ENCODE measurements at regions not wholly inside any gene's neighbourhood (a gene's known extent, or its start where the extent isn't known, plus 50 kb on each side); places are given as distances from the start of the nearest gene placed in this dataset.
A peak's percentile ranks its signal among the peaks of the same experiment; 100 is the strongest.

DNA sequence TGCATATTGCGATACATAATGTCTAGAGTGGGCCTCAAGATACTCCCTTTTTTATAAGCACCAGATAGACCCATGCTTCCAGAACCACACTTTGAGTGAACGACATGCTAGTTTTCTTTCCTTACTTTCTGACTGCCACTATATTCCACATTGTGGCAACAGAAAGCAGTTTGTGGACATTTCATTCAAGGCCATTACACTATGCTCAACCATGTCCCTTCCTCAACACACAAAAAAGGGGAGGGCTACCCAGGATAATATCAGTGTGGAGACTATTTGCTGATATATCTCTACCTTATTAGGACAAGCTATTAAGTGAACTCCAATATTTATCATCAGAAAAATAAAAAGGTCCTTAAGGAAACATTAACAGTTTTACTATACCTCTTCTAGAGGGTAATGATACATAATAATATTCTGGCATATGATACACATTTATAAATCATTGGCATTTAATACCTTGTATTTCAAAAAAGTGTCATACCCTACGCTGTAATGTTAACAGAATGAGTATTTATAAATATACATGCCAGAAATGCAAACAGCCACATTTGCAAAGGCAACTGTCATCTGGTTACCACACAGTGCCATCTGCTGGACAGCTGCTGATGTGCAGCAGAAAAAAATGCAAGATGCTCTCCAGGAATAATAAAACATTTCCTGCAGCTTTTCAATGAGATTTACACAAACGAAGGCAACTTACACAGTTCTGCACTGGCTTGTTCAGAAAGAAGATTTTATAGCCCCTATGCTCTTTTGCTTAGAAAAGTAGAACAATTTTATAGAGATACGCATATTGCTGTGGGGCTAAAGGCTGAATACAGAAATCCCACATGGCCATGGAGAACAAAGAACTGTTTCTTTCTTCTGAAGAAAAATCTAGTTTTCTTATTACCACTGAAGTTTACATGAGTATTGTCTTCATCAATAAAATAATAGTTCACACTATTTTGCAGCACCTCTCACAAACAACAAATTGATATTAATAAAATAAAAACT, 182.2 kb upstream of the GRIP1 start:
- peak; percentile 65 for DNase-seq (ENCODE audit: low spot score)
- ChIA-PET CTCF (interaction anchor here (0.6 to 2.2 kb wide), 9 partner anchors 10 to 592 kb away, joined by 3 to 10 read pairs (median 4); no protein-coding TSS in a partner anchor), POLR2A (no interaction called here)
- Mint-ChIP-seq H3K4me1 (peaks cover 11% of the 10 kb centered on the region), H3K27me3 (ENCODE audit: low read depth) (no peaks in the 10 kb centered on the region), H3K4me3 (no peak overlapping the region), H3K36me3 (no peaks in the 10 kb centered on the region), H3K9me3 (no peaks in the 10 kb centered on the region), H3K27ac (no peak overlapping the region)
- TF ChIP-seq, protein P1, sequence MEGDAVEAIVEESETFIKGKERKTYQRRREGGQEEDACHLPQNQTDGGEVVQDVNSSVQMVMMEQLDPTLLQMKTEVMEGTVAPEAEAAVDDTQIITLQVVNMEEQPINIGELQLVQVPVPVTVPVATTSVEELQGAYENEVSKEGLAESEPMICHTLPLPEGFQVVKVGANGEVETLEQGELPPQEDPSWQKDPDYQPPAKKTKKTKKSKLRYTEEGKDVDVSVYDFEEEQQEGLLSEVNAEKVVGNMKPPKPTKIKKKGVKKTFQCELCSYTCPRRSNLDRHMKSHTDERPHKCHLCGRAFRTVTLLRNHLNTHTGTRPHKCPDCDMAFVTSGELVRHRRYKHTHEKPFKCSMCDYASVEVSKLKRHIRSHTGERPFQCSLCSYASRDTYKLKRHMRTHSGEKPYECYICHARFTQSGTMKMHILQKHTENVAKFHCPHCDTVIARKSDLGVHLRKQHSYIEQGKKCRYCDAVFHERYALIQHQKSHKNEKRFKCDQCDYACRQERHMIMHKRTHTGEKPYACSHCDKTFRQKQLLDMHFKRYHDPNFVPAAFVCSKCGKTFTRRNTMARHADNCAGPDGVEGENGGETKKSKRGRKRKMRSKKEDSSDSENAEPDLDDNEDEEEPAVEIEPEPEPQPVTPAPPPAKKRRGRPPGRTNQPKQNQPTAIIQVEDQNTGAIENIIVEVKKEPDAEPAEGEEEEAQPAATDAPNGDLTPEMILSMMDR (IDR thresholded peaks at IDR 0.05), result peak; percentile 80
- no peak for TF ChIP-seq CREB1 (CRISPR knock-in tag; IDR thresholded peaks at IDR 0.05)
- no peak for ATAC-seq

DNA sequence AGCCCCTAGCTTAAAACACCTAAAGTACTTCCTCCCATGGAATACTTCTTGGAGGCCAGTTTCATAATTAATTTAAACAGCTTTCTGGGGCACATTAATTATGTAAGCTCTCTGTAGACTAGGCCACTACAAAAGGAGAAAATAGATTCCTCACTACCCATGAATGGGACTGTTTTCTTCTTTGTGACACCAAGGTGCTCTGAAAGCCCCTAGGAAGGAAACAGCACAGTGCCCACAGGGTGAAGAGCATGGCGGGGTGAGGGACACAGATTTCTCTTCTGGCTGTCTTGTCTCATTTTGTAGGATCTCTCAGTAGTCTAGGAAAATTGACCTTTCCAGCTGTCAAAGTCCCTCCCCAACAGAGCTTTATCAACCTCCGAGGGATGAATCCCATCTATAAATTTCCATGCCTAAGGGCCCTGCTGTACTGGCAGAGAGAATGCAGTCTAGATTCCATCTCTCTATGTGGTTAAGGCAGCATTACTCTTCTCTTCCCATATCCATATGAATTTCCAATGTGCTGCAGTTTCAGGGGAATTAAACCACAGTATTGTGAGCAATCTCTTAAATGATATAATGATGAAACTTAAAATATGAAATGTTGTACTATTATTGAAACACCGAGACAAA, 183.6 kb upstream of the GRIP1 start:
- Mint-ChIP-seq H3K4me1 (peaks cover 11% of the 10 kb centered on the region), H3K9me3 (no peaks in the 10 kb centered on the region), H3K27ac (no peak overlapping the region), H3K4me3 (no peak overlapping the region), H3K36me3 (no peaks in the 10 kb centered on the region), H3K27me3 (ENCODE audit: low read depth) (no peaks in the 10 kb centered on the region)
- ChIA-PET POLR2A (no interaction called here), CTCF (interaction anchor here (1.5 kb wide), 1 partner anchor 178 kb away, joined by 3 read pairs; no protein-coding TSS in a partner anchor)
- TF ChIP-seq, protein P2, sequence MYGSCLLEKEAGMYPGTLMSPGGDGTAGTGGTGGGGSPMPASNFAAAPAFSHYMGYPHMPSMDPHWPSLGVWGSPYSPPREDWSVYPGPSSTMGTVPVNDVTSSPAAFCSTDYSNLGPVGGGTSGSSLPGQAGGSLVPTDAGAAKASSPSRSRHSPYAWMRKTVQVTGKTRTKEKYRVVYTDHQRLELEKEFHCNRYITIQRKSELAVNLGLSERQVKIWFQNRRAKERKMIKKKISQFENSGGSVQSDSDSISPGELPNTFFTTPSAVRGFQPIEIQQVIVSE (CRISPR knock-in tag; IDR thresholded peaks at IDR 0.05; ENCODE audit: borderline replicate concordance), result no peak
- TF ChIP-seq CREM (CRISPR knock-in tag; IDR thresholded peaks at IDR 0.05), result no peak
- no peak for TF ChIP-seq NR1H2 (CRISPR knock-in tag; IDR thresholded peaks at IDR 0.05)
- no peak for TF ChIP-seq EMX1 (CRISPR knock-in tag; IDR thresholded peaks at IDR 0.05)
- DNase-seq (ENCODE audit: low spot score) (no peak), ATAC-seq (no peak)

DNA sequence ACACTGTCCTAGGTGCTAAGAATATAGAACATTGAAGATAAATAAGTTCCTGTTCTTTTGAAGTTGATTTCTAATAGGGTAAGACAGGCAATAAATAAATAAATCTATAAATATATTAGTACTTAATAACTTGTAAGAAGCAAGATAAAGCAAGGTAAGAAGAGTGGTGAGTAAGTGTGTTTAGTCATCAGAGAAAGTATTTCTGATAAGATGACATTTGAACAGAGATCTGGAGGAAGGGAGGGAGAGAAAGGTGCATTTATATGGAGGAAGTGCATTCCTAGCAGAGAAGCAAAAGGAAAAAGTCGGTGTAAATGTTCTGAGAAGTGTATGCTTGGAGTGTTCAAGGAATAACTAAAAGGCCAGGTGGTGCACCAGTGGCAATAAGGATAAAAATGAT, 184.4 kb upstream of the GRIP1 start:
- no peaks in the 10 kb centered on the region for H3K9me3 Mint-ChIP-seq
- H3K4me3 Mint-ChIP-seq, result no peak overlapping the region
- H3K27me3 Mint-ChIP-seq (ENCODE audit: low read depth), result no peaks in the 10 kb centered on the region
- POLR2A ChIA-PET, result no interaction called here
- no peak for DNase-seq (ENCODE audit: low spot score)
- no peaks in the 10 kb centered on the region for H3K36me3 Mint-ChIP-seq
- ATAC-seq, result no peak
- peaks cover 11% of the 10 kb centered on the region for H3K4me1 Mint-ChIP-seq
- CTCF ChIA-PET, result no interaction called here
- H3K27ac Mint-ChIP-seq, result no peak overlapping the region
- TF ChIP-seq, protein P3, sequence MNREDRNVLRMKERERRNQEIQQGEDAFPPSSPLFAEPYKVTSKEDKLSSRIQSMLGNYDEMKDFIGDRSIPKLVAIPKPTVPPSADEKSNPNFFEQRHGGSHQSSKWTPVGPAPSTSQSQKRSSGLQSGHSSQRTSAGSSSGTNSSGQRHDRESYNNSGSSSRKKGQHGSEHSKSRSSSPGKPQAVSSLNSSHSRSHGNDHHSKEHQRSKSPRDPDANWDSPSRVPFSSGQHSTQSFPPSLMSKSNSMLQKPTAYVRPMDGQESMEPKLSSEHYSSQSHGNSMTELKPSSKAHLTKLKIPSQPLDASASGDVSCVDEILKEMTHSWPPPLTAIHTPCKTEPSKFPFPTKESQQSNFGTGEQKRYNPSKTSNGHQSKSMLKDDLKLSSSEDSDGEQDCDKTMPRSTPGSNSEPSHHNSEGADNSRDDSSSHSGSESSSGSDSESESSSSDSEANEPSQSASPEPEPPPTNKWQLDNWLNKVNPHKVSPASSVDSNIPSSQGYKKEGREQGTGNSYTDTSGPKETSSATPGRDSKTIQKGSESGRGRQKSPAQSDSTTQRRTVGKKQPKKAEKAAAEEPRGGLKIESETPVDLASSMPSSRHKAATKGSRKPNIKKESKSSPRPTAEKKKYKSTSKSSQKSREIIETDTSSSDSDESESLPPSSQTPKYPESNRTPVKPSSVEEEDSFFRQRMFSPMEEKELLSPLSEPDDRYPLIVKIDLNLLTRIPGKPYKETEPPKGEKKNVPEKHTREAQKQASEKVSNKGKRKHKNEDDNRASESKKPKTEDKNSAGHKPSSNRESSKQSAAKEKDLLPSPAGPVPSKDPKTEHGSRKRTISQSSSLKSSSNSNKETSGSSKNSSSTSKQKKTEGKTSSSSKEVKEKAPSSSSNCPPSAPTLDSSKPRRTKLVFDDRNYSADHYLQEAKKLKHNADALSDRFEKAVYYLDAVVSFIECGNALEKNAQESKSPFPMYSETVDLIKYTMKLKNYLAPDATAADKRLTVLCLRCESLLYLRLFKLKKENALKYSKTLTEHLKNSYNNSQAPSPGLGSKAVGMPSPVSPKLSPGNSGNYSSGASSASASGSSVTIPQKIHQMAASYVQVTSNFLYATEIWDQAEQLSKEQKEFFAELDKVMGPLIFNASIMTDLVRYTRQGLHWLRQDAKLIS (CRISPR knock-in tag; IDR thresholded peaks at IDR 0.05; ENCODE audit: borderline replicate concordance), result no peak
- TF ChIP-seq ZNF396 (CRISPR knock-in tag; IDR thresholded peaks at IDR 0.05; ENCODE audit: borderline replicate concordance) (no peak), ESRRA (CRISPR knock-in tag; IDR thresholded peaks at IDR 0.05; ENCODE audit: borderline replicate concordance) (no peak), ELF4 (CRISPR knock-in tag; IDR thresholded peaks at IDR 0.05; ENCODE audit: low read depth) (no peak), RORB (CRISPR knock-in tag; IDR thresholded peaks at IDR 0.05) (no peak), ZNF423 (CRISPR knock-in tag; IDR thresholded peaks at IDR 0.05) (no peak), CREB1 (CRISPR knock-in tag; IDR thresholded peaks at IDR 0.05) (no peak), NR2C2 (CRISPR knock-in tag; IDR thresholded peaks at IDR 0.05) (no peak), ZNF671 (CRISPR knock-in tag; IDR thresholded peaks at IDR 0.05) (no peak), GRHL2 (CRISPR knock-in tag; IDR thresholded peaks at IDR 0.05; ENCODE audit: insufficient replicate concordance, severe bottlenecking) (no peak), CBFB (CRISPR knock-in tag; IDR thresholded peaks at IDR 0.05; ENCODE audit: low read depth) (no peak)
- TF ChIP-seq, protein P2 (CRISPR knock-in tag; IDR thresholded peaks at IDR 0.05; ENCODE audit: borderline replicate concordance), result no peak
- TF ChIP-seq, protein P4, sequence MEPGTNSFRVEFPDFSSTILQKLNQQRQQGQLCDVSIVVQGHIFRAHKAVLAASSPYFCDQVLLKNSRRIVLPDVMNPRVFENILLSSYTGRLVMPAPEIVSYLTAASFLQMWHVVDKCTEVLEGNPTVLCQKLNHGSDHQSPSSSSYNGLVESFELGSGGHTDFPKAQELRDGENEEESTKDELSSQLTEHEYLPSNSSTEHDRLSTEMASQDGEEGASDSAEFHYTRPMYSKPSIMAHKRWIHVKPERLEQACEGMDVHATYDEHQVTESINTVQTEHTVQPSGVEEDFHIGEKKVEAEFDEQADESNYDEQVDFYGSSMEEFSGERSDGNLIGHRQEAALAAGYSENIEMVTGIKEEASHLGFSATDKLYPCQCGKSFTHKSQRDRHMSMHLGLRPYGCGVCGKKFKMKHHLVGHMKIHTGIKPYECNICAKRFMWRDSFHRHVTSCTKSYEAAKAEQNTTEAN (CRISPR knock-in tag; IDR thresholded peaks at IDR 0.05), result no peak
